HG03108 (cell line): ENCODE measurements at regions not wholly inside any gene's neighbourhood (a gene's known extent, or its start where the extent isn't known, plus 50 kb on each side); places are given as distances from the start of the nearest gene placed in this dataset.
"Not testable (repeated sequence)": the region's sequence is repeated elsewhere in the genome, so short reads cannot be mapped to it uniquely, and the experiment has no call there.

ENCODE experiments used
- ATAC-seq: cut with Tn5 transposase; IDR thresholded peaks from one replicate; pipeline ENCODE4 v1.9.1; 2021; ENCODE audit warnings: moderate library complexity; ENCODE audit not compliant: unreplicated experiment

GRCh38 chr7:67875558-67875957, 878.9 kb downstream of the TYW1 start:
- no peak for ATAC-seq

GRCh38 chr7:67878808-67879207, 882.2 kb downstream of the TYW1 start:
- no peak for ATAC-seq

- ATAC-seq, result no peak
Observed at GRCh38 chr7:67882843-67883242, 886.2 kb downstream of the TYW1 start.

GRCh38 chr7:67890316-67890715, 893.7 kb downstream of the TYW1 start:
- no peak for ATAC-seq

- ATAC-seq, result no peak
Observed at GRCh38 chr7:67894746-67895145, 898.1 kb downstream of the TYW1 start.

- no peak for ATAC-seq
Observed at GRCh38 chr7:67896721-67897120, 900.1 kb downstream of the TYW1 start.

GRCh38 chr7:67900456-67900855, 903.8 kb downstream of the TYW1 start:
- ATAC-seq, result no peak

GRCh38 chr7:67901808-67902480, 905.3 kb downstream of the TYW1 start:
- no peak for ATAC-seq

- ATAC-seq, result no peak
Observed at GRCh38 chr7:67907792-67908191, 911.2 kb downstream of the TYW1 start.

GRCh38 chr7:67912437-67912836, 915.8 kb downstream of the TYW1 start:
- ATAC-seq, result no peak

GRCh38 chr7:67913604-67914003, 917.0 kb downstream of the TYW1 start:
- no peak for ATAC-seq

GRCh38 chr7:67916111-67916510, 919.5 kb downstream of the TYW1 start:
- ATAC-seq, result not testable (repeated sequence)

GRCh38 chr7:67916571-67917436, 920.2 kb downstream of the TYW1 start:
- ATAC-seq, result no peak

- ATAC-seq, result no peak
Observed at GRCh38 chr7:67917437-67917755, 920.8 kb downstream of the TYW1 start.

GRCh38 chr7:67918158-67918557, 921.5 kb downstream of the TYW1 start:
- no peak for ATAC-seq

GRCh38 chr7:67923286-67923685, 926.7 kb downstream of the TYW1 start:
- no peak for ATAC-seq

- ATAC-seq, result no peak
Observed at GRCh38 chr7:67928141-67928540, 931.5 kb downstream of the TYW1 start.

GRCh38 chr7:67936447-67936846, 939.8 kb downstream of the TYW1 start:
- not testable (repeated sequence) for ATAC-seq

- ATAC-seq, result no peak
Observed at GRCh38 chr7:67940400-67940799, 943.8 kb downstream of the TYW1 start.

- ATAC-seq, result no peak
Observed at GRCh38 chr7:67947191-67947590, 950.6 kb downstream of the TYW1 start.

- no peak for ATAC-seq
Observed at GRCh38 chr7:67947646-67948045, 951.0 kb downstream of the TYW1 start.

- ATAC-seq, result no peak
Observed at GRCh38 chr7:67950321-67951083, 953.9 kb downstream of the TYW1 start.
